Right atrium auricular region (tissue), 2 donors: ENCODE measurements at regions not wholly inside any gene's neighbourhood (a gene's known extent, or its start where the extent isn't known, plus 50 kb on each side); places are given as distances from the start of the nearest gene placed in this dataset.

Experiments
- DNase-seq: peaks from one replicate; pipeline ENCODE4 v3.0.0-alpha.2; 2019; ENCODE audit warnings: low spot score
- H3K27ac ChIP-seq, 2 donors: fragments of 200-600 bp; sonication (generic); 1 replicate in 1 of 2; 2 replicates in 1 of 2; pipeline ENCODE4 v1.5.1; 2016 to 2019
- H3K27me3 ChIP-seq, 2 donors: fragments of 200-600 bp; sonication (generic); one replicate each; pipeline versions ENCODE4 v1.5.1 to v1.6.0; 2017 to 2019
- H3K36me3 ChIP-seq: fragments of 200-600 bp; sonication (generic); one replicate; pipeline ENCODE4 v1.5.1; 2016
- H3K4me1 ChIP-seq, 2 donors: fragments of 200-600 bp; sonication (generic); one replicate each; pipeline versions ENCODE4 v1.5.1 to v1.6.0; 2017 to 2019
- H3K4me3 ChIP-seq, 2 donors: fragments of 200-600 bp; sonication (generic); 1 replicate in 1 of 2; 2 replicates in 1 of 2; pipeline ENCODE4 v1.5.1; 2017 to 2019; ENCODE audit warnings: mild to moderate bottlenecking in 1 of 2, moderate library complexity in 1 of 2
- H3K9me3 ChIP-seq, 2 donors: fragments of 200-600 bp; sonication (generic); one replicate each; pipeline ENCODE4 v1.5.1; 2019
- CTCF ChIP-seq, 2 donors: fragments of 200-600 bp; sonication (generic); IDR thresholded peaks; one replicate each; pipeline ENCODE4 v1.5.1; 2019; ENCODE audit warnings: antibody characterized with exemption in 2 of 2

- H3K27ac ChIP-seq, result no peak overlapping the region
- no peaks in the 10 kb centered on the region for H3K4me1 ChIP-seq
- no peak for DNase-seq
- TF ChIP-seq CTCF (IDR thresholded peaks at IDR 0.05), result no peak
- no peaks in the 10 kb centered on the region for H3K36me3 ChIP-seq
- H3K9me3 ChIP-seq, result no peaks in the 10 kb centered on the region
- no peak overlapping the region for H3K4me3 ChIP-seq
- no peaks in the 10 kb centered on the region for H3K27me3 ChIP-seq
These were observed 278.9 kb upstream of the LRRC3B start for GRCh38 chr3:26343647-26344046.

DNA sequence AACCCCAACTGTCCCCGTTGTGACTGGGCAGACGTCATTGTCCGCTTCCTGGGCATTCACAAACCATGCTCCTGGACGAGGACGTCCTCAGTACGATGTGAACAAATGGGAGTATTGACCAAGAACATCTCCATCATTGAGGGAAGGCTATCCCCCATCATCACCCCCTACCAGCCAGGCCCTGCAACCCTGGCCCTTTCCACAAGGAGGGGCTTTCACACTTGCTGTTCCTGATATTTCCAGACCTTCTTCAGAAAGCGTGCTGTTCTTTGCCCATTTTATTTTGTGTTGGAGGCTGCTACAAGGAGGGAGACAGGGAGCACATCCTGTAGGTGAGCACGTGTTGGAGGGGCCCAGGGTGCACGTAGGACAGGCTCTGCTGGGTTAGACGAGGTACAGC, 277.0 kb upstream of the LRRC3B start:
- no peak overlapping the region for H3K4me3 ChIP-seq
- no peaks in the 10 kb centered on the region for H3K27me3 ChIP-seq
- H3K36me3 ChIP-seq, result no peaks in the 10 kb centered on the region
- no peak for DNase-seq
- H3K9me3 ChIP-seq, result peaks cover 5 to 6% of the 10 kb centered on the region in 2 donors
- H3K4me1 ChIP-seq, result no peaks in the 10 kb centered on the region
- no peak overlapping the region for H3K27ac ChIP-seq
- no peak for TF ChIP-seq CTCF (IDR thresholded peaks at IDR 0.05)

GRCh38 chr3:26346497-26346896, 276.1 kb upstream of the LRRC3B start:
- Histone ChIP-seq H3K27me3 (no peaks in the 10 kb centered on the region), H3K27ac (no peak overlapping the region), H3K36me3 (no peaks in the 10 kb centered on the region), H3K9me3 (peaks cover 7 to 13% of the 10 kb centered on the region in 2 donors), H3K4me1 (no peaks in the 10 kb centered on the region), H3K4me3 (no peak overlapping the region)
- no peak for TF ChIP-seq CTCF (IDR thresholded peaks at IDR 0.05)
- DNase-seq, result no peak

GRCh38 chr3:26347150-26347549, 275.4 kb upstream of the LRRC3B start:
- TF ChIP-seq CTCF (IDR thresholded peaks at IDR 0.05), result no peak
- no peak for DNase-seq
- Histone ChIP-seq H3K27ac (no peak overlapping the region), H3K27me3 (no peaks in the 10 kb centered on the region), H3K9me3 (peaks cover 7 to 13% of the 10 kb centered on the region in 2 donors), H3K4me1 (no peaks in the 10 kb centered on the region), H3K4me3 (no peak overlapping the region), H3K36me3 (no peaks in the 10 kb centered on the region)

- no peak for TF ChIP-seq CTCF (IDR thresholded peaks at IDR 0.05)
- Histone ChIP-seq H3K4me1 (no peaks in the 10 kb centered on the region), H3K27me3 (no peaks in the 10 kb centered on the region), H3K4me3 (no peak overlapping the region), H3K9me3 (peaks cover 7 to 13% of the 10 kb centered on the region in 2 donors), H3K27ac (no peak overlapping the region), H3K36me3 (no peaks in the 10 kb centered on the region)
- no peak for DNase-seq
These were observed 271.7 kb upstream of the LRRC3B start for GRCh38 chr3:26350853-26351252.

DNA sequence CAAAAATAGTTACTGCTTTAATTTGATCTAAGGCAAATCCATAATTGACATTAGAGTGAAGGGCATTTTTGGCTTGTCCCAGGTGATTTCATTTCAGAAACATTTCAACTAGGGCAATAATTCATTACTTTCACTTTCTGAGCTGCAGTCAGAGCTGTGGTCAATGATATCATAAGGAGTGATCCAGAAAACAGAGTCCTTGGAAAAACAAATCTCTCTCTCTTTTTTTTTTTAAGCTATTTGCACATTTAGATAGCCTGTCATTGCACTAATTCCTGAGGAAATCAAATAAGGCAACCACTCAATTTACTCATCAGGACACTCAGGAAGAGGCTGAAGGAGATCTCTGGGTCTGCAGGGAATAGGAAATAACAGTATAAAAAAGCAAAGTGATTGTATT, 269.5 kb upstream of the LRRC3B start:
- H3K4me1 ChIP-seq, result no peaks in the 10 kb centered on the region
- no peak overlapping the region for H3K4me3 ChIP-seq
- DNase-seq, result no peak
- H3K9me3 ChIP-seq, result peaks cover 7 to 13% of the 10 kb centered on the region in 2 donors
- no peaks in the 10 kb centered on the region for H3K36me3 ChIP-seq
- no peak overlapping the region for H3K27ac ChIP-seq
- no peak for TF ChIP-seq CTCF (IDR thresholded peaks at IDR 0.05)
- no peaks in the 10 kb centered on the region for H3K27me3 ChIP-seq
